ENCODE measurements at regions not wholly inside any gene's neighbourhood (a gene's known extent, or its start where the extent isn't known, plus 50 kb on each side); places are given as distances from the start of the nearest gene placed in this dataset.
A peak's percentile ranks its signal among the peaks of the same experiment; 100 is the strongest.

GRCh38 chr15:29476503-29477080, 207.0 kb upstream of the NSMCE3 start:
- no peak overlapping the region for H3K27ac ChIP-seq
- TF ChIP-seq, protein P1, sequence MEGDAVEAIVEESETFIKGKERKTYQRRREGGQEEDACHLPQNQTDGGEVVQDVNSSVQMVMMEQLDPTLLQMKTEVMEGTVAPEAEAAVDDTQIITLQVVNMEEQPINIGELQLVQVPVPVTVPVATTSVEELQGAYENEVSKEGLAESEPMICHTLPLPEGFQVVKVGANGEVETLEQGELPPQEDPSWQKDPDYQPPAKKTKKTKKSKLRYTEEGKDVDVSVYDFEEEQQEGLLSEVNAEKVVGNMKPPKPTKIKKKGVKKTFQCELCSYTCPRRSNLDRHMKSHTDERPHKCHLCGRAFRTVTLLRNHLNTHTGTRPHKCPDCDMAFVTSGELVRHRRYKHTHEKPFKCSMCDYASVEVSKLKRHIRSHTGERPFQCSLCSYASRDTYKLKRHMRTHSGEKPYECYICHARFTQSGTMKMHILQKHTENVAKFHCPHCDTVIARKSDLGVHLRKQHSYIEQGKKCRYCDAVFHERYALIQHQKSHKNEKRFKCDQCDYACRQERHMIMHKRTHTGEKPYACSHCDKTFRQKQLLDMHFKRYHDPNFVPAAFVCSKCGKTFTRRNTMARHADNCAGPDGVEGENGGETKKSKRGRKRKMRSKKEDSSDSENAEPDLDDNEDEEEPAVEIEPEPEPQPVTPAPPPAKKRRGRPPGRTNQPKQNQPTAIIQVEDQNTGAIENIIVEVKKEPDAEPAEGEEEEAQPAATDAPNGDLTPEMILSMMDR (conservative IDR thresholded peaks at IDR 0.05), result no peak
- no peak for TF ChIP-seq ZFX (IDR thresholded peaks at IDR 0.05)

DNA sequence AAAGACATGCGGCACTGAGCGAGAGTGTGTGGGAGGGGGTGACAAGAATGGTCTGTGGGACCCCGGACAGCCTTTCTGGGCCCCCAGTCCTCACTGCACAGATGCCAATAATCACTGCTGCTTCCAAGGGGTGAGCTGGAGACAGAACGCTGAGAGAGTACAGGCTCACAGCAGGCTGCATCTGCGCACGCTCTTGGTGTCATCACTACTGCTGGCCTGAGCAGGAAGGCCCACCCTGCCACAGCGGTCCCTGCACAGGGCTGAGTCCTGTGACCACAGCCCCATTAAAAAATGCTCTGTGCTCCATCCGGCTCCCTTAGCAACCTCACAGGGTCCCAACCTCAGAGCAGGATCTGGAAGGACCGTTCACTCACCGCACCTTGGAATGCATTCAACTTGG, 205.5 kb upstream of the NSMCE3 start:
- H3K27ac ChIP-seq, result no peak overlapping the region
- TF ChIP-seq, protein P1 (conservative IDR thresholded peaks at IDR 0.05), result no peak
- TF ChIP-seq ZFX (IDR thresholded peaks at IDR 0.05), result no peak

- TF ChIP-seq, protein P1 (conservative IDR thresholded peaks at IDR 0.05), result no peak
- TF ChIP-seq ZFX (IDR thresholded peaks at IDR 0.05), result no peak
- H3K27ac ChIP-seq, result no peak overlapping the region
Measured at GRCh38 chr15:29473621-29474105, 204.0 kb upstream of the NSMCE3 start.

DNA sequence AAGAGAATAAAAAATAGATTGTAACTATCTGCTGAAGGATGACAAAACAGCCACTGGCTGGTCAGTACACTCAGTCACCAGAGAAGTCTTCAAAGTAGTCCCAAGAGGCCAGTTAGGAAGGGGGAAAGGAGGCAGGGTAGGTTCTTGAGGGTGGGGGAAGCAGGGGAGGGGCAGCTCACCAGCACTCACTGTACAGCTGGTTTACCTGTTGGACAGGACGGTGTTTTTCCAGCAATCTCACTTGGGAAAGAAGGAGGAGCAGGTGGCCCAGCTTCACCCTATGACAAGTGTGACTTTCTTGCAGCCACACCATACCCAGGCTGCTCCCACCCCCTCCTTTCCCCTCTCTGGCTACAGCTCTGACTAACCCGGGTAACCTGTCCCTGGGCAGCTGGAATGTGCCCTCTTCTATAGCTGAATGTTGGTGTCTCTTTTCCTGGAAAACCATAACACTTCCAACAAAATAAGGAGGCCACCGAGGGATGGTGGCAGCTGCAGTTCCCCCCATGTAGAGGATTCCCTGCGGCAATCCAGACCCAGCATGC, 203.4 kb upstream of the NSMCE3 start:
- H3K27ac ChIP-seq, result no peak overlapping the region
- TF ChIP-seq, protein P1 (conservative IDR thresholded peaks at IDR 0.05), result no peak
- TF ChIP-seq ZFX (IDR thresholded peaks at IDR 0.05), result no peak

GRCh38 chr15:29471757-29472156, 202.1 kb upstream of the NSMCE3 start:
- peak overlapping the region; percentile 61 for H3K27ac ChIP-seq
- TF ChIP-seq, protein P1 (conservative IDR thresholded peaks at IDR 0.05), result no peak
- no peak for TF ChIP-seq ZFX (IDR thresholded peaks at IDR 0.05)

- TF ChIP-seq, protein P1 (conservative IDR thresholded peaks at IDR 0.05), result no peak
- TF ChIP-seq ZFX (IDR thresholded peaks at IDR 0.05), result no peak
- peak overlapping the region; percentile 61 for H3K27ac ChIP-seq
Measured at GRCh38 chr15:29471306-29471705, 201.7 kb upstream of the NSMCE3 start.

DNA sequence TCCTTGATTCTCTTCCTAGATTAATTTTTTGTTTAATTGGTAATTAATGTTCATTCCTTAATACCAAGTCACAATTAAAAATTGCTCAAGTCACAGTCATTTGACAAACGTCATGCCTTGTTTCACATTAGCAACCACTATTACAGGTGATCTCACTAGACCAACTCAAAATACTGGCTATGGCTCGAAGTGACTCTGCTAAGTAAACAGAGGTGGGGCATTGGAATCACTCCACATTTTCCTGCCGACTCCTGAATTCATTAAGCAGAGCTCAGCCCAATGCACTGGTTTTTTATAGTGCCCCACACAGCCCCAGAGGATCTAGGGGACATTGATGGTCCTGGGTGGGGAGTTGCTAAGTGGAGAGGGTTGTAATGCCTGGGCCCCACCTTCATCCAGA, 201.2 kb upstream of the NSMCE3 start:
- TF ChIP-seq ZFX (IDR thresholded peaks at IDR 0.05), result no peak
- TF ChIP-seq, protein P1 (conservative IDR thresholded peaks at IDR 0.05), result no peak
- H3K27ac ChIP-seq, result peak overlapping the region; percentile 61

All from C4-2B (cell line).